A673 (cell line): ENCODE measurements at regions not wholly inside any gene's neighbourhood (a gene's known extent, or its start where the extent isn't known, plus 50 kb on each side); places are given as distances from the start of the nearest gene placed in this dataset.

ENCODE experiments used
- BruUV-seq: library from RNA; stranded (reverse); fragments of 400-500 nt; replicated peaks from 2 replicates; lab custom pipeline; 2021; lab: Mats Ljungman, UMichigan
- CTCF ChIA-PET: fragments of 300-600 bp; sonication (Branson Sonifier 250); formaldehyde crosslinking; loops from one replicate; lab custom pipeline; 2022; ENCODE audit warnings: antibody characterized with exemption; lab: Charles Lee
- POLR2A ChIA-PET: fragments of 300-600 bp; sonication (Branson Sonifier 250); formaldehyde crosslinking; loops from one replicate; lab custom pipeline; 2022; ENCODE audit warnings: antibody characterized with exemption; ENCODE audit not compliant: low non-redundant PET; lab: Charles Lee
- DNase-seq: peaks from one replicate; pipeline ENCODE4 v3.0.0-alpha.2; 2015; ENCODE audit warnings: low spot score
- H3K27ac ChIP-seq: fragments of 200-600 bp; sonication (generic); 2 replicates; pipeline ENCODE4 v1.5.1; 2016; ENCODE audit warnings: mixed run types, low read depth, mild to moderate bottlenecking, mixed read lengths, antibody characterized with exemption, low read length; ENCODE audit not compliant: poor library complexity, severe bottlenecking
- H3K27me3 ChIP-seq: fragments of 200-600 bp; sonication (generic); replicated peaks from 2 replicates; pipeline ENCODE4 v1.6.1; 2017; ENCODE audit warnings: mixed run types, low read depth, mild to moderate bottlenecking, mixed read lengths, antibody characterized with exemption, low read length; ENCODE audit not compliant: insufficient read depth, poor library complexity
- H3K36me3 ChIP-seq: fragments of 200-600 bp; sonication (generic); 2 replicates; pipeline ENCODE4 v1.6.1; 2016; ENCODE audit warnings: mixed run types, mild to moderate bottlenecking, mixed read lengths, antibody characterized with exemption, low read length; ENCODE audit not compliant: insufficient read depth, poor library complexity, severe bottlenecking
- H3K4me1 ChIP-seq: fragments of 200-600 bp; sonication (generic); 2 replicates; pipeline ENCODE4 v1.6.1; 2017; ENCODE audit warnings: mixed run types, mild to moderate bottlenecking, mixed read lengths, antibody characterized with exemption, low read length; ENCODE audit not compliant: insufficient read depth, poor library complexity, severe bottlenecking
- H3K4me3 ChIP-seq: fragments of 200-600 bp; sonication (generic); 2 replicates; pipeline ENCODE4 v1.5.1; 2016; ENCODE audit warnings: low read depth, mixed run types, mild to moderate bottlenecking, mixed read lengths, low read length; ENCODE audit not compliant: poor library complexity, severe bottlenecking
- H3K9me3 ChIP-seq: fragments of 200-600 bp; sonication (generic); 2 replicates; pipeline ENCODE4 v1.6.1; 2016; ENCODE audit warnings: mixed run types, low read depth, mild to moderate bottlenecking, mixed read lengths, antibody characterized with exemption, low read length; ENCODE audit not compliant: poor library complexity, severe bottlenecking
- EZH2 ChIP-seq: fragments of 200-600 bp; sonication (generic); IDR thresholded peaks from 2 replicates; pipeline ENCODE4 v1.6.1; 2017; ENCODE audit warnings: borderline replicate concordance, low read depth, mild to moderate bottlenecking, mixed read lengths, antibody characterized with exemption, low read length; ENCODE audit not compliant: poor library complexity, severe bottlenecking
- intact Hi-C: fragments of 100-400 bp; cut with micrococcal nuclease; formaldehyde crosslinking; loops from one replicate; pipeline ENCODE4 v1.10.0; 2022; ENCODE audit not compliant: unreplicated experiment
- TF ChIP-seq, protein P1 (sequence below): fragments of 300-800, 200-600 bp; sonication (generic); conservative IDR thresholded peaks from 2 replicates; pipeline ENCODE4 v1.5.1; 2017; ENCODE audit warnings: low read depth, mild to moderate bottlenecking, antibody characterized with exemption, low read length, moderate library complexity, mixed read lengths

DNA sequence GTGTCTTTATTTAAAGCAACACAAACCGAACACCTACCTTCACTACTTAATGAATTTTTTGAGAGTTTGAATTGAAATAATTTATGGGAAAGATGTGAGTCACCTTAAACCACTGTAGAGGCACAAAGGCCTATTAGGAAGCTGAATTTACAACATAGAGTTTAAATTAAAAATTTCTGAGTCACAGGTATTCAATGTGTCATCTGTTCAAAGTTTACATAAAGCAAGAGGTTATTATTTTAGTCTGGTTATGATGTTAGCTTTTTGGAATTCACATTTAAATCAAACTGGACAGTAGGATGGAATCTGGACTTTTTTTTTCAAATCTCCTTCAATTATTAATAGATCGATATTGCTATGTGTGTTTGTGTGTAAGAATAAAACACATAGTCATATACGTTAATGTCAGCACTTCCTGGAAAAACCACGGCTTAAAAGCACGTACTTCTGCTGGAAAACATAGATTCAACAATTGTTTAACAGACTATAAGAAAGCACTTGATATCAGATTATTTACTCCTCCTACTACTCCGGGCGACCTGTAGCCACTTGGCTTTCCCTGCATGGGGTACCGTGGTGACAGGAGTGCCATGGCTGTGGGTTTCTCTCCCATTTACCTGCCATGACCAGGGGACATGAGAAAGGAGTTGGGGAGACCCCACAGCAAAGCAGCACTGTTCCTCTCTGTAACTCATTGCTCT is 638.6 kb downstream of the SEMA5A start:
- Histone ChIP-seq H3K27me3 (no peaks in the 10 kb centered on the region), H3K36me3 (no peaks in the 10 kb centered on the region), H3K9me3 (peaks cover 21% of the 10 kb centered on the region), H3K4me1 (no peaks in the 10 kb centered on the region), H3K4me3 (no peak overlapping the region), H3K27ac (no peak overlapping the region)
- POLR2A ChIA-PET = no interaction called here
- no TSS peak for BruUV-seq
- intact Hi-C loops = no loop called here
- no peak for DNase-seq
- no peak for TF ChIP-seq EZH2
- TF ChIP-seq, protein P1, sequence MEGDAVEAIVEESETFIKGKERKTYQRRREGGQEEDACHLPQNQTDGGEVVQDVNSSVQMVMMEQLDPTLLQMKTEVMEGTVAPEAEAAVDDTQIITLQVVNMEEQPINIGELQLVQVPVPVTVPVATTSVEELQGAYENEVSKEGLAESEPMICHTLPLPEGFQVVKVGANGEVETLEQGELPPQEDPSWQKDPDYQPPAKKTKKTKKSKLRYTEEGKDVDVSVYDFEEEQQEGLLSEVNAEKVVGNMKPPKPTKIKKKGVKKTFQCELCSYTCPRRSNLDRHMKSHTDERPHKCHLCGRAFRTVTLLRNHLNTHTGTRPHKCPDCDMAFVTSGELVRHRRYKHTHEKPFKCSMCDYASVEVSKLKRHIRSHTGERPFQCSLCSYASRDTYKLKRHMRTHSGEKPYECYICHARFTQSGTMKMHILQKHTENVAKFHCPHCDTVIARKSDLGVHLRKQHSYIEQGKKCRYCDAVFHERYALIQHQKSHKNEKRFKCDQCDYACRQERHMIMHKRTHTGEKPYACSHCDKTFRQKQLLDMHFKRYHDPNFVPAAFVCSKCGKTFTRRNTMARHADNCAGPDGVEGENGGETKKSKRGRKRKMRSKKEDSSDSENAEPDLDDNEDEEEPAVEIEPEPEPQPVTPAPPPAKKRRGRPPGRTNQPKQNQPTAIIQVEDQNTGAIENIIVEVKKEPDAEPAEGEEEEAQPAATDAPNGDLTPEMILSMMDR = no peak
- CTCF ChIA-PET = no interaction called here

DNA sequence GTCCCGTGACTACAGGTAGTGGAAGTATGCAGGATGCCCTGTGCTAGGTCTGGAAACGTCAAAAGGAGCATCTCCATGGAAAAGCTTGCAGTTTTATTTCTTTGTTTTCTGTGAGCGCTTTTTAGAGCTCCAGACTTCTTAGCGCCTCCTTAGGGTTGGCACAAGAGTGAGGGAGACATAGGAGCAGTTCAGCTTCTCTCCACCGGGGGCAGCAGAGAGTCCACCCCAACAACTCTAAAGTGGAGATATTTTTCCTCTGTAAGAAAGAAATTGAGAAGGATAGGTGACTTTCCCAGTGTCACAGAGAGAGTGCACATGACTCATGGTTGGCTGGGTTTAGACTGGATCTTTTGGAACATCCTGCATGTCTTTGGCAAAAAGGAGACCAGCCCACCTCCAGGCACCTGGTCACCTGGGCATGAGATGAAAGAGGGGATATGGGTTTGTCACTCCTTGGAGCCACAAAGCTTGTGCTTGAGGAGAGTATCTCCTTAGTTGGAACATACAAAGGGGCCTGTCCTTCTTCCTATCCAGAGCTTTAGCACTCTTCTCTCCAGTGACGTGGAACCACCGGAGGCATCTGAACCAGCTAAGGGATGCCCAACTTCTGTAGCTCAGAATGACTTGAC is 637.7 kb downstream of the SEMA5A start:
- Histone ChIP-seq H3K27ac (no peak overlapping the region), H3K9me3 (peaks cover 21% of the 10 kb centered on the region), H3K36me3 (no peaks in the 10 kb centered on the region), H3K4me3 (no peak overlapping the region), H3K4me1 (no peaks in the 10 kb centered on the region), H3K27me3 (no peaks in the 10 kb centered on the region)
- DNase-seq = peak; percentile 17
- intact Hi-C loops = no loop called here
- POLR2A ChIA-PET = no interaction called here
- no peak for TF ChIP-seq EZH2
- TF ChIP-seq, protein P1 = peak; percentile 64
- CTCF ChIA-PET = interaction anchor here (0.5 to 0.7 kb wide), 2 partner anchors 237 to 993 kb away, joined by 4 to 6 read pairs; no protein-coding TSS in a partner anchor
- no TSS peak for BruUV-seq

DNA sequence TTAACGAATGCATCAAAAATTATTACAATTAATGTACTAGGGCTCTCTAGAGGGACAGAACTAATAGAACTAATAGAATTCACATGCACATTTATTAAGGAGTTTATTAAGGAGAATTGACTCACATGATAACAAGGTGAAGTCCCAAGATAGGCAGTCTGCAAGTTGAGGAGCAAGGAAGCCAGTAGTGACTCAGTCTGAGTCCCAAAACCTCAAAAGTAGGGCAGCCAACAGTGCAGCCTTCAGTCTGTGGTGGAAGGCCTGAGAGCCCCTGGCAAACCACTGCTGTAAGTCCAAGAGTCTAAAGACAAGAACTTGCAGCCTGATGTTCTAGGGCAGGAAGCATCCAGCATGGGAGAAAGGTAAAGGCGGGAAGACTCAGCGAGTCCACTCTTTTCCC is 633.8 kb downstream of the SEMA5A start:
- Histone ChIP-seq H3K36me3 (no peaks in the 10 kb centered on the region), H3K4me1 (no peaks in the 10 kb centered on the region), H3K27ac (no peak overlapping the region), H3K4me3 (no peak overlapping the region), H3K9me3 (peaks cover 14% of the 10 kb centered on the region), H3K27me3 (no peaks in the 10 kb centered on the region)
- DNase-seq = no peak
- POLR2A ChIA-PET = no interaction called here
- CTCF ChIA-PET = no interaction called here
- no peak for TF ChIP-seq EZH2
- TF ChIP-seq, protein P1 = no peak
- intact Hi-C loops = no loop called here
- no TSS peak for BruUV-seq
